NB4 (cell line): ENCODE measurements at regions not wholly inside any gene's neighbourhood (a gene's known extent, or its start where the extent isn't known, plus 50 kb on each side); places are given as distances from the start of the nearest gene placed in this dataset.

Experiments
- MYC ChIP-seq: IDR thresholded peaks from 2 replicates; pipeline ENCODE4 v1.6.1; 2011; ENCODE audit warnings: low read depth, low read length
- POLR2A ChIP-seq: IDR thresholded peaks from 2 replicates; pipeline ENCODE4 v1.6.1; 2011; ENCODE audit warnings: mild to moderate bottlenecking; ENCODE audit not compliant: insufficient read length; ENCODE audit errors: extremely low read depth
- TF ChIP-seq, protein P1 (sequence below): IDR thresholded peaks from one replicate; pipeline ENCODE4 v1.5.1; 2012; ENCODE audit warnings: low read depth, low read length
- TF ChIP-seq, protein P2 (sequence below): IDR thresholded peaks from 2 replicates; pipeline ENCODE4 v1.6.1; 2011; ENCODE audit warnings: low read depth, low read length

DNA sequence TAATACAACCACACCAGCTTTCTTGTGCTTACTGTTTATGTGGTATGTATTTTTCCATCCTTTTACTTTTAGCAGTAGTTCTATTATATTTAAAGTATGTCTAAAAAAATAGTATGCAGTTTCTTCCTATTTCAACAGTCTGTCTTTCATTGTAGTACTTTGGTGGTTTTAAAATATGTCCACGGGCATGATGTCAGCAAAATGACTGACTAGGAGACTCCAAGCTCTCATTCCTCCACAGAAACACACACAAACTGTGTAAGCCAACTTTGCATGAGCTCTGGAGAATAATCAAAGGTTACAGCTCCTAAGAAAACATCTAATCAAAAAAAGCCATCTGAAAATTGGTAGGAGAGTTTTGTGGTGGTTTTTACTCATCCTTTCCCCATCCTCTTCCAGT, 56.1 kb downstream of the TEX51 start:
- TF ChIP-seq, protein P1, sequence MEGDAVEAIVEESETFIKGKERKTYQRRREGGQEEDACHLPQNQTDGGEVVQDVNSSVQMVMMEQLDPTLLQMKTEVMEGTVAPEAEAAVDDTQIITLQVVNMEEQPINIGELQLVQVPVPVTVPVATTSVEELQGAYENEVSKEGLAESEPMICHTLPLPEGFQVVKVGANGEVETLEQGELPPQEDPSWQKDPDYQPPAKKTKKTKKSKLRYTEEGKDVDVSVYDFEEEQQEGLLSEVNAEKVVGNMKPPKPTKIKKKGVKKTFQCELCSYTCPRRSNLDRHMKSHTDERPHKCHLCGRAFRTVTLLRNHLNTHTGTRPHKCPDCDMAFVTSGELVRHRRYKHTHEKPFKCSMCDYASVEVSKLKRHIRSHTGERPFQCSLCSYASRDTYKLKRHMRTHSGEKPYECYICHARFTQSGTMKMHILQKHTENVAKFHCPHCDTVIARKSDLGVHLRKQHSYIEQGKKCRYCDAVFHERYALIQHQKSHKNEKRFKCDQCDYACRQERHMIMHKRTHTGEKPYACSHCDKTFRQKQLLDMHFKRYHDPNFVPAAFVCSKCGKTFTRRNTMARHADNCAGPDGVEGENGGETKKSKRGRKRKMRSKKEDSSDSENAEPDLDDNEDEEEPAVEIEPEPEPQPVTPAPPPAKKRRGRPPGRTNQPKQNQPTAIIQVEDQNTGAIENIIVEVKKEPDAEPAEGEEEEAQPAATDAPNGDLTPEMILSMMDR, result no peak
- TF ChIP-seq MYC, result no peak
- TF ChIP-seq POLR2A, result no peak
- TF ChIP-seq, protein P2, sequence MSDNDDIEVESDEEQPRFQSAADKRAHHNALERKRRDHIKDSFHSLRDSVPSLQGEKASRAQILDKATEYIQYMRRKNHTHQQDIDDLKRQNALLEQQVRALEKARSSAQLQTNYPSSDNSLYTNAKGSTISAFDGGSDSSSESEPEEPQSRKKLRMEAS, result no peak
